NCI-H1417 treated with DMSO at 0.1 percent for 48 hours (cell line): ENCODE measurements at regions not wholly inside any gene's neighbourhood (a gene's known extent, or its start where the extent isn't known, plus 50 kb on each side); places are given as distances from the start of the nearest gene placed in this dataset.
A peak's percentile ranks its signal among the peaks of the same experiment; 100 is the strongest.

Source experiments
- DNase-seq: peaks from one replicate; lab custom pipeline; 2025; lab: John Stamatoyannopoulos, UW

- DNase-seq = no peak
Measured at GRCh38 chr14:104370256-104370870, 209.2 kb upstream of the C14orf180 start.

DNA sequence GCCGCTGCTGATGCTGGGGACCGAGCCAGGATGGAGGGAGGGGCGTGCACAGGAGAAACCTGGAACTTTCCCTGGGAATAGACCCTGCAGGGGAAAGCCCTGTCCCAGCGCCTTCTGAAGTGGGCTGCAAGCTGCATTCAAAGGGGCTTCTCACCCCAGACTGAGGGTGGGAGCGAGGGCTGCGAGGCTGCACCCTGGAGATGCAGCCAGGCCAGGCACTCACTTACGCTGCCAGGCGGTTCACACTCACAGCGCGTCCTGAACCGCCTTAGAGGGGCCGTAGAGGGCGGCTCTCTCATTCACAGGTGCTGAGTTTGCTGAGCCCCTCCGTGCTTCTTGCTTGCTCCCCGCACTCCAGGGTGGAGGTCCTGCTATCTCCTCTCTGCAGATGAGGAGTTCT lies 208.5 kb upstream of the C14orf180 start:
- no peak for DNase-seq

GRCh38 chr14:104371917-104372316 lies 207.6 kb upstream of the C14orf180 start:
- DNase-seq = no peak

DNA sequence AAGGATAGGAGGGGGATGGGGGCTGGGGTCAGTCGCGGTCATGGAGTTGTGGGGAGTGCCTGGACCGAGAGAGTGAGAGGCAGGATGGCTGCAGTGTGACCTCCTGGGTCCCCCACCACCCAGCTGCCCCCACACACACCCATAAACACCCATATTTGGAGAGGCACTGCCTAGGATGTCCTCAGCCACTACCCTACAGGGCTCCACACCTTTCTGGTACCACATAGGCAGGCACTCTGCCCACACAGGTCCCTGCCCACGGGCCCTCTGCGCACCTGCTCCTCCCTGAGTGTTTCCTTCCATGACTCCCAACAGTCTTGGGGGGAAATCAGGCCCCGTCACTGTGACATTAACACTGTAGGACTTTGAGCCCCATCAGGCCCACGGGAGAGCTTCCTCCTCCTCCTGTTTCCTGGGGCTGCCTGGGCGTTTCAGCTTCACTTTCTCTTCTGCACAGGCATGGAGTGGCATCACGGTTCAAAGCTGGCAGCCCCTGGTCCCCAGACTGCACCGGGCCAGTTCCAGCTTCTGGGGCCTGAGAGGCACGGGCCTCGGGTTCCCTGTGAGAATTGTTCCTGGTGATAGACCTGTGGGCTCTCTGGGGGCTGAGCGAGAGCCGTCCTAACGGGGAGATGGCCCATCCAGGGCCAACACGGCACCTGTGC lies 207.0 kb upstream of the C14orf180 start:
- DNase-seq = no peak

DNA sequence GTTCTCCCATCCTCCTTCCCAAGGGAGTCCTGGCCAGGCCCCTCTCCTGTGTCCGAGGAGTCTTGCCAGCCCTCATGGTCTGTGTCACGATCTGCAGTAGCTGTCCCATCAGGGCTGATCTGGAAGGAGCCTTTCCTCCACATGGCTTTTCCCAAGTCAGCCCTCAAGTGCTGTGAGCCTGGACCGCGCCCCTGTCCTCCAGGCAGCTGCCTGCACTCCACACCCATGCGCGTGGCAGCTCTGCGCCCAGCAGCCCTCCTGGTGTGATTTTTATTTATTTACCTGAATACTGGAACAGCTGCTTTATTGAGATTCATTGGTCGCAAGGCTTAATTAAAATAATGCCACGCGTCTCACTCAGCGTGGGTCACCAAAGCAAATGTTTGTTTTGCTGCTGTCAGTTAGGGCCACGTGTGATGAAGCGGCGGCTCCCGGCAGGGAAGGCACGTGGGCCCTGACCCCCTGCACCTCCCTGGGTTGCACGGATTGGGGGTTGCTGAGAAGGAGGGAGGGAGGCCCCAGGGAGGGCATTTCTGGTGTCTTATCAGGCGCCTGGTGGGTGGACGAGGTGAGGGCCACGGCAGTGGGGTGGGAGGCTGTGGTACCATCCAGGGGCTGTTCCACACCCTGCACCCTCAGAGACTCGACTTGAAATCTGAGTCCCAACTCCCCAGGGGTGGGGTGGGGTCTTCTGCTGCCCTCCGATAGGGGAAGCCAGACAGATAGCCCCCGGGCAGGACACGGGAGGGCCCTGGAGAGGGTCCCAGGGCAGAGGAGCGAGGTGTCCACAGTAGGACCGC lies 206.3 kb upstream of the C14orf180 start:
- DNase-seq = peak; percentile 94

DNA sequence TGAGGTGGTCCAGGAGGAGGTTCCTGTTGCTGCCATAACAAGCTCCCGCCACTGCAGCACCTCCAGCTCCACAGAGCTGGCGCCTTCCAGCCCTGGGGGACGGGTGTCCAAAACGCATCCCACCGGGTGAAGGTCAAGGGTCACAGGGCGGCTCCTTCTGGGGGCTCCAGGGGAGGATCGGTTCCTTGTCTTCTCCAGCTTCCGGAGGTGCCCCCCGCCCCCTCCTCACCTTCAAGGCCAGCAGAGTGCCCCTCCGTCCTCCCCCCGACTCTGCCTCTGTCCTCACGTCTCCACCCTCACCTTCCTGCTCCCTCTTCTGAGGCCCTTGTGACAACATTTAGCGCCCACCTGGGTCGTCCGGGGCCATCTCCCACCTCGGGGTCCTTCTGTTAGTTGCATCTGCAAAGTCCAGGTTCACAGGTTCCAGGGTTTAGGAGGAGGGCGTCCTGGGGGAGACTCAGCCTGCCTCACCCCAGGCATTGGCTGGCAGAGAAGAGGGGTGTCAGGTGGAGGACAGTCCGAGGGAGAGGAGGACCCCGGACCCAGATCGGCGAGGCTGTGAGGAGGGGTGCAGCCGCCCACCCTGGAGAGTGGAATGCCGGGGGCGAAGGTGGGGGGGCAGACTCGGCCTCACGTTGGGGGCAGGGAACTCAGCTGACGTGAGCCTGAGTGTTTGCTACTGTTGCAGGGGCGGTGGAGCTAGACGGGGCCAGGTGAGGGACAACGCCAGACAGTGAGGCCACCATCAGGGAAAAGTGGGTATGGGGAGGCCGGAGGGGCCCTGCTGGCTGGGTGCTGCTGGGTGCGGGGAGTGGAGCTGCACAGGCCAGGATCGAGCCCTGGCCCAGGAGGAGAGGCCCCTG lies 205.5 kb upstream of the C14orf180 start:
- no peak for DNase-seq

GRCh38 chr14:104374718-104375080 lies 204.9 kb upstream of the C14orf180 start:
- DNase-seq = no peak

DNA sequence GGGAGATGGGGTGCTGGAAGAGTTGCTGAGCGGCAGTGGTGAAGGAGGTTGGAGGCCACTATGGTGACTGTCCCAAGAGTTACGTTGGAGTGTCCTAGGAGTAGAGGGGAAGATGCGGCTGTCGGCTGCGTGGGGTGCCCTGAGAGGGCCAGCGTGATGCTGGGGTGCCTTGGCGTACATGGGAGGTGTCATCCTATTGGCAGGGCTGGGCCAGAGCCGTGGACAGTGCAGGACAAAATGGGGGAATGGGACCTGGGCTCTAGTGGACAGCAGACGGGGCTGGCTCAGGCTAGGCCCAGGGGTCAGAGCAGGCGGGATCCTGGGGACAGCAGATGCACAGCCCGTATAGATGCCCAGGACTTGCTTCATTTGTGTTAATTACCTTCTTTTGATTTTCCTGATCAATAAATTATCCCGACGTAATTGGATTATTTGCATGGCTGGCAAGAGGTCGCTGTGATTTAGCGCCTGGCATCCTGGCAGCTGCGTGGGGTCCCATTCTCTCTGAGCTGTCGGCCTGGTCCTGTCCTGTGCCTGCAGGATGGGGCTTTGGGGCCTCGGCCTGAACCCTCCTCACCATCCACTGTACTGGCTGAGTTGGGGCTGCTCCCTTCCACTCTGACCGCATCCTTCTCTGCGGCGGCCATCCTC lies 203.9 kb upstream of the C14orf180 start:
- DNase-seq = no peak

DNA sequence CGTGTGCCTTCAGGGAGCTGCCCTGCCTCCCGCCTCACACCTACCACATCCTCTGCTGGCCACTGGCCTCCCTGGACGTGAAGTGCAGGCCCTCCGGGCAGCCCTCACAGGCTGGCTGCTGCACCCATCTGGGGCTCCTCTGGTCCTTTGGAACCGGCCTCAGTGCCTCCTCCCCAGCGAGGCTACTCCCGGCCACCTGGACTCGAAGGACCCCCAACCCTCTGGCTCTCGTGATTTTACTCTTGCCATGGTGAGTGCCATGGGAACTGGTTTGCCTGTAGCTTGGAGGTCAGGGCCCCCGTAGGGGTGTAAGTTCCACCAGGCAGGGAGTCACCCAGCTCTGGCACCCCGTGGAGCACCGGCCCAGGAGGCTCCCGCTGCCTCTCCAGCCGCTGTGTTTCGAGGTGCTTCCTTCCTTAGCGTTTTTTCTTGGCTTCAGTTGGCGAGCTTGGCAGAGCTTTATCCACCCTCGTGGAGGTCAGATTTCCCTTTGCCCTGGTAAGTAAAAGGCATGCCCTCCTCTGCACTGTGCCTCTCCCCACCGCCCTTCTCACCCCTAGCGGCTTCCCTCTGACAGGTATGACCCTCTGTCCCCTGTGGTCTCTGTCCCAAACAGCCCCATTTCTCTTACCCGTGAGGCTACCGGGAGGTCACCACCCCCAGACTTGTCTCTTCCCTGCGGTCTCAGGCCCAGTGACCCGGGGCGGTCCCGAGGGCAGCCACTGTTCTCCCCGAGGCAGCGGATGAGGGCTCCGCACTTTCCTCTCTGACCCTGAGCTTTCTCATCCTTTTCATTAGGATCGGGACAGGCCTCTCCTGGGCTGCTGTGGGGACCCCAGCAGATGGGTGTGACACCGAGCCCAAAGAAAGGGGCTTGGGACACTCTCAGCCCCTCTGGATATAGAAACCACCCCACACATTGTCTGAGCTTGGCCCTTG lies 203.1 kb upstream of the C14orf180 start:
- DNase-seq = no peak

GRCh38 chr14:104377256-104377655 lies 202.3 kb upstream of the C14orf180 start:
- no peak for DNase-seq

- DNase-seq = no peak
Measured at GRCh38 chr14:104378698-104379113, 200.9 kb upstream of the C14orf180 start.

GRCh38 chr14:104382361-104383087 lies 197.0 kb upstream of the C14orf180 start:
- no peak for DNase-seq

DNA sequence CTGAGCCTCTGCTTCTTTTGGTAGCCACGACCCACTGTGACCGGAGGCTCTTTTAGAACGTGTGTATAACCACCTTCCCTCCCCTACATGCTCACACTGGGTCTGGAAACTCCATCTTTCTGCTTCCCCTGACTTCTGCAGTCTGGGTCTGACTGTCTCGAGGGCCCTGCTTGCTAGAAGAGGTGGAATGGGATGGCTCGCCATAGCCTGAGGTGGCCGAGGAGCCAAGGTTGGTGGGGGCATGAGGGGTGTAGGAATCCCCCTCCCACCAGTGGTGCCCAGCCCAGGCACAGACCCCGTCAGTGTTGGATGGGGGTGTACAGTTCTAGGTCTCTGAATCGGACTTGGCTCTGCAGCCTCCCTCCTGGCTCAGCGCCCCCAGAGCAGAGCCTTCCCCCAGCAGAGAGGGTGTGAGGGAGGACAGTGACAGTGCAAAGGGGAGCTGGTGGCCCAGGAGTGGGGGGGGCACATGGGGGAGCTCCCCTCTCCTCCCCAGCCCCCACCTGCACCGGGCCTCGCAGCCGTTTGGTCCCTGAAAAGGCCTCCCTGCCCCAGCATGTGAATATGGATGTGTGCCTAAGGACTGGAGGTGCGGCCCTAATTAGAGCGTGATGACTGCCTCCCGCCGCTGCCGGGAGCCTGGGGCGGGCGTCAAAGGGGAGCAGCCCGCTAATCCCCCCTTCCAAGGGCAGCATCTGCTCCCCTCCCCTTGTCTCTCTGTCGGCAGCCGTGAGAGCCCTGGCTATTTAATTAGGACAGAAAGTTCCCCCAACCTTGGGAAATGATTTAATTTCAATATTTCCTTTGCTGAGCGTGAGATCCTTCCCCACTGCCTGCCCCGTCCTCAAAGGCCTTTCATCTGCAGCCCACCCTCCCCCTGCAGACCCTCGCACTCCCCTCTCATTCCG lies 196.2 kb upstream of the C14orf180 start:
- no peak for DNase-seq

GRCh38 chr14:104383996-104384775 lies 195.4 kb upstream of the C14orf180 start:
- DNase-seq = no peak

DNA sequence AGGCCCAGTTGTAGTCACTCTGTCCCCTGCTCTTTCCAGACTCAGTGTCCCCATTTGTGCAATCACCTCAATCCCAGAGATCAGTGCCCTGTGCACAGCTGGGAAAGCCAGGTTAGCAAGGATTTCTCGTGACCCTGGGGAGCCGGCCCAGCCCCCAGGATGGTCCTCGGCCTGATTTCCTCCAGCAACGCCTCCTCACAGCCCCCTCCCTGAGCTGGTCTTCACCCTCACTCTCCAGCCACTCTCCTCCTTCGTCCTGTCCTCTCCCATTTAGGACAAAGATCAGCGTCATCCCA lies 194.8 kb upstream of the C14orf180 start:
- DNase-seq = no peak

- DNase-seq = no peak
Measured at GRCh38 chr14:104385111-104385510, 194.5 kb upstream of the C14orf180 start.

GRCh38 chr14:104385531-104386101 lies 193.9 kb upstream of the C14orf180 start:
- no peak for DNase-seq
